Heart left ventricle (tissue), 16 donors: ENCODE measurements at regions not wholly inside any gene's neighbourhood (a gene's known extent, or its start where the extent isn't known, plus 50 kb on each side); places are given as distances from the start of the nearest gene placed in this dataset.
"Not testable (repeated sequence)": the region's sequence is repeated elsewhere in the genome, so short reads cannot be mapped to it uniquely, and the experiment has no call there.

ENCODE experiments used
- ATAC-seq, 4 donors: fragments of 200-7000 bp; cut with Tn5 transposase; one replicate each; pipeline ENCODE4 v1.9.1; 2020 to 2022; ENCODE audit warnings: moderate library complexity in 4 of 4, mild to moderate bottlenecking in 3 of 4, moderate number of reproducible peaks in 1 of 4
- DNase-seq, 5 donors: peaks; one replicate each; pipeline ENCODE4 v3.0.0-alpha.2; 2020
- H3K27ac ChIP-seq, 12 donors: fragments of 200-600 bp; sonication (generic) in 4 of 12; one replicate each; pipeline versions ENCODE4 v1.5.0 to v1.8.0; 2016 to 2022; ENCODE audit warnings: mild to moderate bottlenecking in 2 of 12
- H3K27me3 ChIP-seq, 9 donors: fragments of 200-600 bp; sonication (generic) in 2 of 9; one replicate each; pipeline versions ENCODE4 v1.5.1 to v1.8.0; 2016 to 2022; ENCODE audit warnings: mild to moderate bottlenecking in 3 of 9
- H3K36me3 ChIP-seq, 9 donors: fragments of 200-600 bp; sonication (generic) in 2 of 9; one replicate each; pipeline versions ENCODE4 v1.5.0 to v1.8.0; 2018 to 2022; ENCODE audit warnings: mild to moderate bottlenecking in 2 of 9
- H3K4me1 ChIP-seq, 12 donors: fragments of 200-600 bp; sonication (generic) in 4 of 12; one replicate each; pipeline versions ENCODE4 v1.5.0 to v1.8.0; 2016 to 2022; ENCODE audit warnings: mild to moderate bottlenecking in 3 of 12
- H3K4me3 ChIP-seq, 12 donors: fragments of 200-600 bp; sonication (generic) in 4 of 12; one replicate each; pipeline versions ENCODE4 v1.5.0 to v1.8.0; 2017 to 2022; ENCODE audit warnings: mild to moderate bottlenecking in 9 of 12, moderate library complexity in 4 of 12
- H3K9me3 ChIP-seq, 12 donors: fragments of 200-600 bp; sonication (generic) in 4 of 12; one replicate each; pipeline versions ENCODE4 v1.5.0 to v1.8.0; 2016 to 2022; ENCODE audit warnings: mild to moderate bottlenecking in 1 of 12
- POLR2A ChIP-seq, 2 donors: fragments of 450-650 bp; IDR thresholded peaks; one replicate each; pipeline ENCODE4 v1.6.1; 2017; ENCODE audit warnings: antibody characterized with exemption in 2 of 2, mild to moderate bottlenecking in 2 of 2, moderate library complexity in 2 of 2
- WGBS, 4 donors: extraction: QIAGEN DNeasy Blood & Tissue Kit in 2 of 4; methylation state at CpG; one replicate each; pipeline versions ENCODE4 v1.1.5 to v1.1.7; 2013 to 2018; 5-methylcytosine and 5-hydroxymethylcytosine counted together
- intact Hi-C, 10 donors: fragments of 100-400 bp; cut with DNase I; formaldehyde crosslinking; loops; one replicate each; pipeline versions ENCODE4 v1.11.1 to v1.14.2; 2022
- TF ChIP-seq, protein P1 (sequence below), 12 donors: fragments of 200-600 bp; sonication (generic) in 4 of 12; IDR thresholded peaks; one replicate each; pipeline versions ENCODE4 v1.5.0 to v1.8.0; 2018 to 2022; ENCODE audit warnings: antibody characterized with exemption in 12 of 12, mild to moderate bottlenecking in 5 of 12
- donor health status: ischemic (EF 13 %, LVEDD 7.1; RV severe dilation, severe dysfunction).
- donor health status: healthy with polysubstance abuse.
- donor health status: DM: no; HTN: yes; CAD: no.
- donor health status: DM: no; HTN: no; CAD: no.
- donor health status: ischemic (EF 25% LVEDD 6.9; RV normal size, moderate dysfunction).
- donor health status: ischemic (EF 25% LVEDD 5.7; RV mildly dilated, moderate dysfunction).
- donor health status: healthy.
- donor health status: DM: yes; HTN: yes; CAD: no.
- donor health status: ischemic (EF 35%, LVEDD 5.7; RV mildly dilated, moderate dysfunction).
- donor health status: nonischemic (EF 11% LVEDD 7.7; RV severe dilation, severe dysfunction).
- donor health status: DM: yes; HTN: yes; CAD: no.
- donor health status: PGD.
- donor health status: ischemic (EF 29% LVEDD 5.4; RV normal size, mild dysfunction).
- donor health status: nonischemic (EF 23%, LVEDD 6.1; RV moderate dilation, normal function).

DNA sequence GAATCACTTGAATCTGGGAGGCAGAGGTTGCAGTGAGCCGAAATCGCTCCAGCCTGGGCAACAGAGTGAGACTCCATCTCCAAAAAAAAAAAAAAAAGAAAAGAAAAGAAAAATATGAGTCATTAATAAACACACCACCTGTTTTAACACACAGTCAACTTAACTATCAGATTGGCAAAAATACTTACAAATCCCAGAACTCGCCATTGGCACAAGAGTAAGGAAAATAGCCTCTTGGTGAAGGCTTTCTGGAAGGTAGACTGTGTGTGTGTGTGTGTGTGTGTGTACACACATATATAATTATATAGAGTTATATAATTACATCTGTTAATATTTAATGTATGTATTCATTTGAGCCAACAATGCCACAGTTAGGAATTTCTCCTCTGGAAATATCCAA lies 63.7 kb upstream of the UXS1 start:
- intact Hi-C loops, result no loop called here

DNA sequence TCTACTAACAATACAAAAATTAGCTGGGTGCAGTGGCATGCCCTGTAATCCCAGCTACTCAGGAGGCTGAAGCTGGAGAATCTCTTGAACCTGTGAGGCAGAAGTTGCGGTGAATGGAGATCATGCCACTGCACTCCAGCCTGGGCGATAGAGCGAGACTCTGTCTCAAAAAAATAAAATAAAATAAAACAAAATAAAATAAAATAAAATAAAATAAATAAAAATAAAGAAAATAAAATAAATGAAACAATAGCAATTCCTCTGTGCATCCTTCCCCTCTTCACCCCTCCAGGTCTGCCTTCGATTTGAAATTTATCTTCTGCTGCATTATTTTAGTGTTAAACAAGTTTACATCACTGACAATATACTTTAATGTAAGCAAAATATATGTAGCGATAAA lies 63.0 kb upstream of the UXS1 start:
- no peak for ATAC-seq
- intact Hi-C loops, result no loop called here
- 94 to 97% (median 94%) methylated on average over 5 of the region's 5 CpGs for WGBS, 4 donors
- H3K9me3 ChIP-seq, result no peaks in the 10 kb centered on the region
- TF ChIP-seq, protein P1, sequence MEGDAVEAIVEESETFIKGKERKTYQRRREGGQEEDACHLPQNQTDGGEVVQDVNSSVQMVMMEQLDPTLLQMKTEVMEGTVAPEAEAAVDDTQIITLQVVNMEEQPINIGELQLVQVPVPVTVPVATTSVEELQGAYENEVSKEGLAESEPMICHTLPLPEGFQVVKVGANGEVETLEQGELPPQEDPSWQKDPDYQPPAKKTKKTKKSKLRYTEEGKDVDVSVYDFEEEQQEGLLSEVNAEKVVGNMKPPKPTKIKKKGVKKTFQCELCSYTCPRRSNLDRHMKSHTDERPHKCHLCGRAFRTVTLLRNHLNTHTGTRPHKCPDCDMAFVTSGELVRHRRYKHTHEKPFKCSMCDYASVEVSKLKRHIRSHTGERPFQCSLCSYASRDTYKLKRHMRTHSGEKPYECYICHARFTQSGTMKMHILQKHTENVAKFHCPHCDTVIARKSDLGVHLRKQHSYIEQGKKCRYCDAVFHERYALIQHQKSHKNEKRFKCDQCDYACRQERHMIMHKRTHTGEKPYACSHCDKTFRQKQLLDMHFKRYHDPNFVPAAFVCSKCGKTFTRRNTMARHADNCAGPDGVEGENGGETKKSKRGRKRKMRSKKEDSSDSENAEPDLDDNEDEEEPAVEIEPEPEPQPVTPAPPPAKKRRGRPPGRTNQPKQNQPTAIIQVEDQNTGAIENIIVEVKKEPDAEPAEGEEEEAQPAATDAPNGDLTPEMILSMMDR (IDR thresholded peaks at IDR 0.05), result no peak
- no peak for TF ChIP-seq POLR2A (IDR thresholded peaks at IDR 0.05)
- H3K4me1 ChIP-seq, result no peaks in the 10 kb centered on the region
- no peak overlapping the region for H3K27ac ChIP-seq
- no peak for DNase-seq
- no peaks in the 10 kb centered on the region for H3K27me3 ChIP-seq
- H3K4me3 ChIP-seq, result no peak overlapping the region
- H3K36me3 ChIP-seq, result no peaks in the 10 kb centered on the region

More for the DNA sequence above, 63.7 kb upstream of the UXS1 start:
- no peak for TF ChIP-seq POLR2A (IDR thresholded peaks at IDR 0.05)
- TF ChIP-seq, protein P1 (IDR thresholded peaks at IDR 0.05), result no peak
- Histone ChIP-seq H3K4me3 (no peak overlapping the region), H3K27me3 (no peaks in the 10 kb centered on the region), H3K9me3 (no peaks in the 10 kb centered on the region), H3K27ac (no peak overlapping the region), H3K36me3 (no peaks in the 10 kb centered on the region), H3K4me1 (no peaks in the 10 kb centered on the region)
- 85 to 96% (median 92%) methylated on average over 3 of the region's 3 CpGs for WGBS, 4 donors
- ATAC-seq, result no peak
- no peak for DNase-seq

DNA sequence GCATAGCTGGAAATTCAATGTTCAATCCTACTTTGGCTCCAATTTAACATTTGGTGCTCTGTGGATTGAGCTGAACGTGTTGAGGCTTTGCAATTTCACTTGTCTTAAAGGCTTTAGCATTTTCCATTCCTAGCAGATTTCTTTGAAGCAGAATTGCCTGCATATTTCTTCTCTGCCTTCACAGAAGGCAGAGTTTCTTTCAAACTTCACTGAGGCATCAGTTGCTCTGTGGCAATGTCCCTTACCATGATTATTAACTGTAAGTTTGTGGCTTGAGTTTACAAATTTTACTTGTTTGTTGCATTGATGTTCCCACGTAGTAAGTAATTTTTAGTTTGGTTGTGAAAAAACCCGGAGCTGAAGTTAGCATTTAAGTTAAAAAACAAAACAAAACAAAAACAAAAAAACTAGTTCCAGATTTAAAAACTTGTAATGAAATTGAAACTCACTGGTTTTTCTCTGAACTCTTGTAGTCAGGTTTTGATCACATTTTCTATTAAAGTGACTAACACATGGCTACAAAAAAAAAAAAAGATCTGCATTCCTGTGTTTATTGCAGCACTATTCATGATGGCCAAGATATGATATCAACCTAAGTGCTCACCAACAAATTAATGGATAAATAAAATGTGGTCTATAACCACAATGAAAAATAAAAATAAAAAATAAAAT lies 55.2 kb upstream of the UXS1 start:
- not testable (repeated sequence) for ATAC-seq, DNase-seq
- intact Hi-C loops, result loop anchor here in 2 of 10 donors (5.0 to 10.0 kb wide), 3 partner anchors 142 to 336 kb away; no protein-coding TSS in a partner anchor

DNA sequence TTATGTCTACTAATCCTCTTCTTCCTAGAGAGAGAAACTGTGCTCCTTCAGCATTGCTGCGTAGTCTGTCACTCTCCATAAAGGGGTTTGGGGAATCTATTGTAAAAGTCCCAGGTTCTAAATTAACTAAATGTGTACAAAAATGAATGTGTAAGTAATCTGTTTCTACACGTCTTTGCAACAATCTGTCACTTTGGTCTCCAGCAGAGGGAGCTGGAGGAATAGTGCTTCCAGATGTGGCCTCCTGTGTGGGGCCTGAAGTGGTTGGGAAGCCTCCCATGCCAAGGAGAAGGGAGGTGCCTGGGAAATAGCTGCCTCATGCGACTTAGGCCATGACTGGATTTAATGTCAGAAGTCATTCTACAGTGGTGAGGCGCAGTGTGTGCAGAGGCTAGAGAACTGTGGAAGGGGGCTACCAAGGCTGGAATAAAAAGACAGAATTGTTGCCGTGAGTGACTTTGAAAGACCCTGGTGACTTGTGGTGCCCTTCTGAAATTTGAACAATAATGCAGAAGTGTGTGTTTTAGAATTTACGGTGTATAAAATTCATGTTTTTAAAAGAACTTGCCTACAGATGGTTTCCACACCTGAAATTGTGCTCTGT lies 54.5 kb upstream of the UXS1 start:
- TF ChIP-seq, protein P1 (IDR thresholded peaks at IDR 0.05), result peak in 11 of 12 donors; percentile 9 to 57 (median 40)
- H3K27me3 ChIP-seq, H3K4me1 ChIP-seq, H3K9me3 ChIP-seq, H3K4me3 ChIP-seq, H3K27ac ChIP-seq, H3K36me3 ChIP-seq, DNase-seq: not testable (repeated sequence)
- intact Hi-C loops, result loop anchor here in 2 of 10 donors (5.0 to 10.0 kb wide), 3 partner anchors 141 to 336 kb away; no protein-coding TSS in a partner anchor
- WGBS, 4 donors, result 62 to 68% (median 63%) methylated on average over 4 to 5 of the region's 6 CpGs
- peak in 3 of 4 donors; percentile 77 to 90 (median 77) for ATAC-seq

More for the DNA sequence above, 55.2 kb upstream of the UXS1 start:
- H3K4me1 ChIP-seq, H3K4me3 ChIP-seq, H3K27me3 ChIP-seq, H3K9me3 ChIP-seq, H3K36me3 ChIP-seq, H3K27ac ChIP-seq: not testable (repeated sequence)
- 69 to 86% (median 82%) methylated on average over 3 of the region's 3 CpGs for WGBS, 4 donors
